ENCODE measurements at regions not wholly inside any gene's neighbourhood (a gene's known extent, or its start where the extent isn't known, plus 50 kb on each side); places are given as distances from the start of the nearest gene placed in this dataset.

DNA sequence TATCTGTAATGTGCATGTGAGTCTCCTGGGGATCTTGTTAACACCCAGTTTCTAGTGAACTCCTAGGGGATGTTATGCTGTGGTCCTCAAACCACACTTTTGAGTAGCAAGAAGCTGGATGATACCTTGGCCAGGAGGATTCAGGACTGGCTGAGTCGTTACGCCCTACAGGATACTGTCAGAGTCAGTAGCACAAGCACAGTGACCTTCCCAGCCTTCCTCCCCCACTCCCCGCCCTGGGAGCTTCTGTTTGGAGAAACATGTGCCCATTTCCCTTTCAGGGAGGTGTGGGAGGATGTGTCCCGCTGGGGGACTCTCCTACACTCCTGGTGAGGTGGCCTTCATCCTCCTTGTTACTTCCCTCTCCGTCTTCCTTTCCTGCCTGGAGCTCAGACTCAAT, 76.4 kb upstream of the TRPM1 start:
- no peak overlapping the region for H4K5ac ChIP-seq (ENCODE audit: insufficient read length, low read depth, low read length)
- 0 out of 2 replicates have a peak overlapping the region, but pooled peaks have one; percentile 29 for H2BK20ac ChIP-seq (ENCODE audit: low read length)
- no peaks in the 10 kb centered on the region for H3K79me2 ChIP-seq (ENCODE audit: control insufficient read depth in 1 of 2, insufficient read depth in 2 of 2, low read length in 2 of 2)
- CTCF ChIA-PET (ENCODE audit: partially characterized antibody), result interaction anchor here (1.0 to 1.4 kb wide), 2 partner anchors 19 to 310 kb away, joined by 3 to 4 read pairs; no protein-coding TSS in a partner anchor
- H3K14ac ChIP-seq (ENCODE audit: insufficient read length), result no peak overlapping the region
- H3K9me3 ChIP-seq (ENCODE audit: insufficient read depth in 2 of 2, low read depth in 1 of 2, low read length in 1 of 2), result no peaks in the 10 kb centered on the region
- H3K27me3 ChIP-seq (replicated peaks in 1 of 4; ENCODE audit: control insufficient read depth in 3 of 4, extremely low read depth in 1 of 4, insufficient read depth in 3 of 4, low read length in 3 of 4), result no peaks in the 10 kb centered on the region
- H3K4me3 ChIP-seq (ENCODE audit: extremely low read depth in 1 of 4, insufficient read depth in 2 of 4, low read depth in 3 of 4, low read length in 4 of 4), result no peak overlapping the region
- H3K4me1 ChIP-seq (replicated peaks in 1 of 4; ENCODE audit: control insufficient read depth in 3 of 4, insufficient read depth in 4 of 4, low read length in 3 of 4), result peaks cover 0 to 4% (median 3%) of the 10 kb centered on the region in 4 experiments; a peak in 3 of 7 replicates
- no peak overlapping the region for H3K4me2 ChIP-seq (ENCODE audit: insufficient read depth in 1 of 2, low read depth in 2 of 2, low read length in 2 of 2)
- WGBS, 2 experiments (ENCODE audit: extremely low coverage in 1 of 2, insufficient coverage in 1 of 2, insufficient read length in 1 of 2, insufficient replicate concordance in 2 of 2, low coverage in 1 of 2, low lambda C conversion rate in 2 of 2, missing lambda C conversion rate in 1 of 2), result 48% methylated on average over 5 of the region's 5 CpGs; no CpG with 5 or more reads in 1 of the 2 experiments
- no peak overlapping the region for H4K8ac ChIP-seq (ENCODE audit: extremely low read depth, insufficient read depth, low read length)
- H3K23ac ChIP-seq (ENCODE audit: insufficient read length), result no peak overlapping the region
- H2BK12ac ChIP-seq (ENCODE audit: low read depth, low read length), result no peak overlapping the region; the same call in 1 of the 2 replicates
- no peak overlapping the region for H3K18ac ChIP-seq (ENCODE audit: extremely low read depth, low read length)
- peak overlapping the region; percentile 88 for H2AFZ ChIP-seq (ENCODE audit: low read length)
- H3K23me2 ChIP-seq (ENCODE audit: low read depth, low read length), result no peaks in the 10 kb centered on the region
- H3K36me3 ChIP-seq (ENCODE audit: control insufficient read depth in 2 of 4, insufficient read depth in 4 of 4, low read length in 3 of 4), result no peaks in the 10 kb centered on the region
- no peaks in the 10 kb centered on the region for H3K79me1 ChIP-seq (ENCODE audit: low read depth, low read length)
- no peak overlapping the region for H3K27ac ChIP-seq (ENCODE audit: low read depth, low read length)
- no peak overlapping the region for H2BK15ac ChIP-seq (ENCODE audit: low read length)
- H3K9ac ChIP-seq (replicated peaks in 1 of 4; ENCODE audit: extremely low read depth in 1 of 4, low read depth in 3 of 4, low read length in 3 of 4), result no peak overlapping the region
- POLR2A ChIA-PET (ENCODE audit: partially characterized antibody), result no interaction called here
- FAIRE-seq, result no peak
- DNase-seq (ENCODE audit: low read depth in 1 of 2, low spot score in 2 of 2), result no peak
- no peak overlapping the region for H3K56ac ChIP-seq (replicated peaks; ENCODE audit: insufficient read length, low read depth, low read length)
- H2BK120ac ChIP-seq (replicated peaks; ENCODE audit: low read depth, low read length), result no peak overlapping the region
- H3K4ac ChIP-seq (replicated peaks; ENCODE audit: insufficient read length, low read depth, low read length), result no peak overlapping the region
- no peak overlapping the region for H4K91ac ChIP-seq (replicated peaks; ENCODE audit: insufficient read length, low read length)
- no peaks in the 10 kb centered on the region for H4K20me1 ChIP-seq (replicated peaks in 1 of 2; ENCODE audit: control insufficient read depth in 1 of 2, insufficient read depth in 2 of 2, low read length in 2 of 2)
- H2BK5ac ChIP-seq (ENCODE audit: low read depth, low read length), result no peak overlapping the region
- H2AK5ac ChIP-seq (ENCODE audit: low read depth, low read length), result no peak overlapping the region
- TF ChIP-seq TAF7 (optimal IDR thresholded peaks at IDR 0.05; ENCODE audit: borderline replicate concordance, low read depth, low read length) (no peak), POLR2AphosphoS5 (IDR thresholded peaks at IDR 0.05; ENCODE audit: low read depth, low read length) (no peak), CHD1 (IDR thresholded peaks at IDR 0.05; ENCODE audit: low read depth, low read length) (no peak), SP4 (IDR thresholded peaks at IDR 0.05; ENCODE audit: low read length) (no peak), EGR1 (IDR thresholded peaks at IDR 0.05; ENCODE audit: borderline replicate concordance, low read depth, low read length) (no peak), KDM1A (IDR thresholded peaks at IDR 0.05; ENCODE audit: borderline replicate concordance, low read length) (no peak), CBX8 (IDR thresholded peaks at IDR 0.05; ENCODE audit: borderline replicate concordance, low read depth, low read length) (no peak), JUN (IDR thresholded peaks at IDR 0.05; ENCODE audit: low read depth, low read length) (no peak), USF2 (IDR thresholded peaks at IDR 0.05; ENCODE audit: low read length) (no peak), CEBPB (IDR thresholded peaks at IDR 0.05; ENCODE audit: low read depth, low read length) (no peak), BRCA1 (IDR thresholded peaks at IDR 0.05; ENCODE audit: low read depth, low read length) (no peak), RXRA (IDR thresholded peaks at IDR 0.05; ENCODE audit: insufficient read depth, low read depth, low read length) (no peak), RBBP5 (IDR thresholded peaks at IDR 0.05; ENCODE audit: borderline replicate concordance, low read depth, low read length) (no peak), CTBP2 (IDR thresholded peaks at IDR 0.05; ENCODE audit: borderline replicate concordance, insufficient read depth, insufficient read length, low read length) (no peak), ZNF274 (IDR thresholded peaks at IDR 0.05; ENCODE audit: borderline replicate concordance, extremely low read depth, low read length) (no peak)
